ENCODE measurements at regions not wholly inside any gene's neighbourhood (a gene's known extent, or its start where the extent isn't known, plus 50 kb on each side); places are given as distances from the start of the nearest gene placed in this dataset.

DNA sequence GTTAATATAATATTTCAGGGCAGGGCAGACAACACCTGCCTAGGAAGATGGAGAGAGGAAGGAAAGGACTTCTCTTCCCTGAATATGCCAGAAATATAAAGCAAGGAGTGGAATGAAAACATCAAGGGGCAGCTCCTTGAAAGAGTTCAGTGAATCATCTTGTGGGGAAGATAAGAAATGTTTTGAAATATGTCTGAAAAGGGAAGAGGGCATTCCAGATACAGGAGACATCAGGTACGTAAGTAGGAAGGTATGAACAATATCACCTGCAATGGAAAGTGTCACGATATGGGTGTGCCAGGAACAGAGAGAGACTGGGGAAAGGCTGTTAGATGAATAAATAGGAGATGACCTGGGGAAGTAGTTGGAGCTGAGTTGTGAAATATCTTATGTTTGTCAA is 75.8 kb upstream of the WDR72 start:
- no peak for TF ChIP-seq POLR2AphosphoS5 (IDR thresholded peaks at IDR 0.05; ENCODE audit: low read depth, low read length)
- TF ChIP-seq TAF1 (IDR thresholded peaks at IDR 0.05; ENCODE audit: borderline replicate concordance, insufficient read depth, low read length) = no peak
- TF ChIP-seq SIN3A (IDR thresholded peaks at IDR 0.05; ENCODE audit: borderline replicate concordance, insufficient read depth, low read length) = no peak
- TF ChIP-seq, protein P1, sequence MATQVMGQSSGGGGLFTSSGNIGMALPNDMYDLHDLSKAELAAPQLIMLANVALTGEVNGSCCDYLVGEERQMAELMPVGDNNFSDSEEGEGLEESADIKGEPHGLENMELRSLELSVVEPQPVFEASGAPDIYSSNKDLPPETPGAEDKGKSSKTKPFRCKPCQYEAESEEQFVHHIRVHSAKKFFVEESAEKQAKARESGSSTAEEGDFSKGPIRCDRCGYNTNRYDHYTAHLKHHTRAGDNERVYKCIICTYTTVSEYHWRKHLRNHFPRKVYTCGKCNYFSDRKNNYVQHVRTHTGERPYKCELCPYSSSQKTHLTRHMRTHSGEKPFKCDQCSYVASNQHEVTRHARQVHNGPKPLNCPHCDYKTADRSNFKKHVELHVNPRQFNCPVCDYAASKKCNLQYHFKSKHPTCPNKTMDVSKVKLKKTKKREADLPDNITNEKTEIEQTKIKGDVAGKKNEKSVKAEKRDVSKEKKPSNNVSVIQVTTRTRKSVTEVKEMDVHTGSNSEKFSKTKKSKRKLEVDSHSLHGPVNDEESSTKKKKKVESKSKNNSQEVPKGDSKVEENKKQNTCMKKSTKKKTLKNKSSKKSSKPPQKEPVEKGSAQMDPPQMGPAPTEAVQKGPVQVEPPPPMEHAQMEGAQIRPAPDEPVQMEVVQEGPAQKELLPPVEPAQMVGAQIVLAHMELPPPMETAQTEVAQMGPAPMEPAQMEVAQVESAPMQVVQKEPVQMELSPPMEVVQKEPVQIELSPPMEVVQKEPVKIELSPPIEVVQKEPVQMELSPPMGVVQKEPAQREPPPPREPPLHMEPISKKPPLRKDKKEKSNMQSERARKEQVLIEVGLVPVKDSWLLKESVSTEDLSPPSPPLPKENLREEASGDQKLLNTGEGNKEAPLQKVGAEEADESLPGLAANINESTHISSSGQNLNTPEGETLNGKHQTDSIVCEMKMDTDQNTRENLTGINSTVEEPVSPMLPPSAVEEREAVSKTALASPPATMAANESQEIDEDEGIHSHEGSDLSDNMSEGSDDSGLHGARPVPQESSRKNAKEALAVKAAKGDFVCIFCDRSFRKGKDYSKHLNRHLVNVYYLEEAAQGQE (IDR thresholded peaks at IDR 0.05; ENCODE audit: insufficient read depth in 1 of 2, low read depth in 2 of 2, low read length in 2 of 2) = no peak

Measured in PFSK-1 (cell line).